ENCODE measurements at regions not wholly inside any gene's neighbourhood (a gene's known extent, or its start where the extent isn't known, plus 50 kb on each side); places are given as distances from the start of the nearest gene placed in this dataset.
A peak's percentile ranks its signal among the peaks of the same experiment; 100 is the strongest.

DNA sequence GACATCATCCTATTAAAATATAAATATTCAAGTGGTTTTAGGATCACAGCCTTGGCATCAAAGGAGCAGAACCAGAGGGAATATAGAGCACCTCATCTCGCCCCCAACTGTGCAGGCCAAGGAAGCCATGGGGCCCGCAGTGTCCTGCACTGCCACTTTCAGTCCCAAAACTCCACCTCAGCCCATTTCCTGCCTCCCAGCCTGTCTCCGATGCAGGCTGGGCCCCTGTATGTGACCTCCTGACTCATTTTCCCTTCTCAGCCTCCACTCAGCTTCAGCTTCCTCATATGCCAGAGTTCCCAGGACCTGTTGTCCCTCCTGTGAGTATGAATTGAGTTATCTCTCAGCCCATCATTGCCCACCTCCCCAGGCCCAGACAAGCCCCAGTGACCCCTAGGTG, 72.9 kb upstream of the GLI2 start:
- TF ChIP-seq, protein P1, sequence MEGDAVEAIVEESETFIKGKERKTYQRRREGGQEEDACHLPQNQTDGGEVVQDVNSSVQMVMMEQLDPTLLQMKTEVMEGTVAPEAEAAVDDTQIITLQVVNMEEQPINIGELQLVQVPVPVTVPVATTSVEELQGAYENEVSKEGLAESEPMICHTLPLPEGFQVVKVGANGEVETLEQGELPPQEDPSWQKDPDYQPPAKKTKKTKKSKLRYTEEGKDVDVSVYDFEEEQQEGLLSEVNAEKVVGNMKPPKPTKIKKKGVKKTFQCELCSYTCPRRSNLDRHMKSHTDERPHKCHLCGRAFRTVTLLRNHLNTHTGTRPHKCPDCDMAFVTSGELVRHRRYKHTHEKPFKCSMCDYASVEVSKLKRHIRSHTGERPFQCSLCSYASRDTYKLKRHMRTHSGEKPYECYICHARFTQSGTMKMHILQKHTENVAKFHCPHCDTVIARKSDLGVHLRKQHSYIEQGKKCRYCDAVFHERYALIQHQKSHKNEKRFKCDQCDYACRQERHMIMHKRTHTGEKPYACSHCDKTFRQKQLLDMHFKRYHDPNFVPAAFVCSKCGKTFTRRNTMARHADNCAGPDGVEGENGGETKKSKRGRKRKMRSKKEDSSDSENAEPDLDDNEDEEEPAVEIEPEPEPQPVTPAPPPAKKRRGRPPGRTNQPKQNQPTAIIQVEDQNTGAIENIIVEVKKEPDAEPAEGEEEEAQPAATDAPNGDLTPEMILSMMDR (IDR thresholded peaks at IDR 0.05; ENCODE audit: borderline replicate concordance) = no peak
- H3K9me3 ChIP-seq (replicated peaks) = peaks cover 30% of the 10 kb centered on the region
- peaks cover 25% of the 10 kb centered on the region for H3K4me1 ChIP-seq
- no peaks in the 10 kb centered on the region for H3K27me3 ChIP-seq (ENCODE audit: low read depth)
- no peak overlapping the region for H3K27ac ChIP-seq (replicated peaks)
- no peaks in the 10 kb centered on the region for H3K36me3 ChIP-seq
- no peak overlapping the region for H3K4me3 ChIP-seq
- intact Hi-C loops (cut with micrococcal nuclease) = no loop called here
- DNase-seq = no peak

DNA sequence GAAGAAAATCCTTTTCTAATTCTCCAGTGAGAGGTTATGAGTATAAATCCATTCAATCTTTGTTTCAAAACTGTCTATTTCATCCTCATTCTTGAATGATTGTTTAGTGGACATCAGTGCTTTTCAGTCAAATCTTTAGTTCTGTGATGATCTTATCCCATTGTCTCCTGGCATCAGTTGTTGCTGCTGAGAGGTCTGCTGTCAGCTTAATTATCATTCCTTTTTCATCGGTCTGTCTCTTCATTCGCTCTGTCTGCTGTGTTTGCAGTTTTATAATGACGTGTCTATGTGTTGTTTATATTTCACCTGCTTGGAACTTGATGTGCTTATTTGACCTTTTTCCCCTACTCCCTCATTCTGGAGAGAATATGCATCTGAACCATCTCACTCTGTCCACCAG, 69.2 kb upstream of the GLI2 start:
- TF ChIP-seq, protein P1 (IDR thresholded peaks at IDR 0.05; ENCODE audit: borderline replicate concordance) = no peak
- peaks cover 36% of the 10 kb centered on the region for H3K27me3 ChIP-seq (ENCODE audit: low read depth)
- no peak overlapping the region for H3K4me3 ChIP-seq
- no peak for DNase-seq
- H3K36me3 ChIP-seq = no peaks in the 10 kb centered on the region
- H3K27ac ChIP-seq (replicated peaks) = no peak overlapping the region
- peaks cover 13% of the 10 kb centered on the region for H3K4me1 ChIP-seq
- peaks cover 30% of the 10 kb centered on the region for H3K9me3 ChIP-seq (replicated peaks)
- intact Hi-C loops (cut with micrococcal nuclease) = no loop called here

DNA sequence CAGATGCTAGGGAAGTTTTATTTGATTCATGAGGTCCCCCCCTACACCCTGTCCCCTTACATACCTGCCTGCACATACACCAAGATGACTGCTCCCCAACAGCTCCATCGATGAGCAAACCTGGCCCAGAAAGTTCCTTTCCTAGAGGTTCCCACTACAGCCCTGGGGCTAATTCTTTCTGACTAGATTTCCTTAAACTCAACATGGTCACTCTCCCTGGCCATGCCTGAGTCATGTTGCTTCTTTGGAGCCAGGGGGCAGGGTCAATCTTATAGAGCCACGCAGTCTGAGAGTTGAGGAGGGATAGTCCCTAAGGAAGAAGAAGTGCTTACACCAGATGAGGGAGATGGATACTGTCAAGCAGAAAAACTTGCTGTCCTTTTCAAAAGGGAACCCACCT, 67.7 kb upstream of the GLI2 start:
- no peak for DNase-seq
- H3K36me3 ChIP-seq = no peaks in the 10 kb centered on the region

DNA sequence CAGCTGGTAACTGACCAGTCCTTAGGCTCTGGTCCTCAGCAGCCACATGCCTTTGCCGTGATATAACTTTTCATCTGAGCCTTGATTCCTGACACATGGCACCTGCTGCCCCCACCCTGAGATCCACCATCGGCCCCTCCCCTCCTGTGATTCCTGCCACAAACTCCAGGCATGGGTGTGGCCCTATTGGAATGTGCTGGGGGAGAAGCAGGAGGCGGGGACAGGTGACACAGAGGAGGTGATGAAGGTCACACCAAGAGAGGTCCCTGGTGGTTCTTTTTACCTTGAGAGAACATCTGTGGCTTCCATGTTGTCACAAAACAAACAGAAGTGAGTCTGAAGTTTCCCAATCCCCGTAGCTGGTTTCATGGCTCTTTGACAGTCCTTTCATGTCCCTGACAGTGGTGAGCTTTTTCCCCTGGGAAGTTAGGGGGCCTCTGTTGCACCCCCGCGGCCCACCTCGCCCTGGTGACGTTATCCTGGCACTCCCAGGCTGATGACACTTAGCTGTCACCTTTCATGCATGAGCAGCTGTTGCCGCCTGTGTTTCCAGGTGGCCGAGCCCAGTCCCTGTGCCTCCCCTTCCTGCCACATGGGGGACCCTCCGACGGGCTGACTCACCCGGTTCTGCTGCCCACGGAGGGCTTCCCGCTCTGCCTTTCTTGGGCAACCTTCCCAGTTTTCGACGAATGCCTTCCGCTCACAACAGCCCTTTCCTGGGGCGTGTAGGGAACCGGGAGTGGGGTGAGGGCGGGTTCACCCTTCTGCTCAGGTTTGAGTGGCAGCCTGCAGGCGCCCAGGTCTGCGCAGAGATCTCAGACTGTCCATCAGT, 66.3 kb upstream of the GLI2 start:
- no peak for DNase-seq
- intact Hi-C loops (cut with micrococcal nuclease) = no loop called here
- TF ChIP-seq, protein P1 (IDR thresholded peaks at IDR 0.05; ENCODE audit: borderline replicate concordance) = peak; percentile 44
- Histone ChIP-seq H3K4me3 (no peak overlapping the region), H3K4me1 (peaks cover 8% of the 10 kb centered on the region), H3K36me3 (no peaks in the 10 kb centered on the region), H3K27me3 (ENCODE audit: low read depth) (peaks cover 60% of the 10 kb centered on the region), H3K27ac (replicated peaks) (no peak overlapping the region), H3K9me3 (replicated peaks) (peaks cover 28% of the 10 kb centered on the region)

More for the DNA sequence above, 67.7 kb upstream of the GLI2 start:
- intact Hi-C loops (cut with micrococcal nuclease) = no loop called here
- Histone ChIP-seq H3K27ac (replicated peaks) (no peak overlapping the region), H3K27me3 (ENCODE audit: low read depth) (peaks cover 48% of the 10 kb centered on the region), H3K4me1 (peaks cover 8% of the 10 kb centered on the region), H3K9me3 (replicated peaks) (peaks cover 30% of the 10 kb centered on the region), H3K4me3 (no peak overlapping the region)
- TF ChIP-seq, protein P1 (IDR thresholded peaks at IDR 0.05; ENCODE audit: borderline replicate concordance) = no peak

DNA sequence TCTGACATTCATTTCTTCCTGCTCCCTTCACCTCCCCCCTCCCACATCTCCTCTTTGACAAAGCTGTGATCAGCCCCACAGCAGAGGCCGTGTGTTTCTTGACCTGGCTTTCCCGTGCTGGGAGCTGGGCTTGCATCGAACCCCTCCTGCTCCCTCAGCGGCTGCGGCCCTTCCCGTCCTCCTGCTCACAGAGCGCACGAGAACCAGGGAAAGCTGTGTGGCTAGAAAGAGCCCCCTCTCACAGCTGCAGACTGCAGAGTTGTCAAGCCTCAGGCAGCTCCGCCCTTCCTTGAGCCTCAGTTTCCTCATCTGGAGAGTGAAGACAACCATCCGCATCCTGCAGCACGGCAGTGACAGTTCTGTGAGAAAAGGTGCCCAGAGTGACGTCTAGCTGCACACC, 65.7 kb upstream of the GLI2 start:
- no peaks in the 10 kb centered on the region for H3K36me3 ChIP-seq
- TF ChIP-seq, protein P1 (IDR thresholded peaks at IDR 0.05; ENCODE audit: borderline replicate concordance) = no peak
- peaks cover 67% of the 10 kb centered on the region for H3K27me3 ChIP-seq (ENCODE audit: low read depth)
- intact Hi-C loops (cut with micrococcal nuclease) = no loop called here
- peaks cover 8% of the 10 kb centered on the region for H3K4me1 ChIP-seq
- H3K4me3 ChIP-seq = no peak overlapping the region
- H3K27ac ChIP-seq (replicated peaks) = no peak overlapping the region
- H3K9me3 ChIP-seq (replicated peaks) = peaks cover 21% of the 10 kb centered on the region
- DNase-seq = no peak

Measured in left ventricle myocardium inferior (tissue), 1 donor.